ENCODE measurements at regions not wholly inside any gene's neighbourhood (a gene's known extent, or its start where the extent isn't known, plus 50 kb on each side); places are given as distances from the start of the nearest gene placed in this dataset.

- H3K27me3 Mint-ChIP-seq (ENCODE audit: low read depth) = peaks cover 51% of the 10 kb centered on the region
- H3K4me1 Mint-ChIP-seq = peaks cover 8% of the 10 kb centered on the region
- H3K27ac Mint-ChIP-seq = no peak overlapping the region
- no peaks in the 10 kb centered on the region for H3K9me3 Mint-ChIP-seq
- TF ChIP-seq CTCF (IDR thresholded peaks at IDR 0.05; ENCODE audit: unreplicated experiment in 3 of 3) = no peak
- H3K4me3 Mint-ChIP-seq = no peak overlapping the region
- no peaks in the 10 kb centered on the region for H3K36me3 Mint-ChIP-seq (ENCODE audit: low read depth)
Observed at GRCh38 chr20:62575976-62576722, 66.2 kb upstream of the SLCO4A1 start.

GRCh38 chr20:62576815-62577489 lies 65.4 kb upstream of the SLCO4A1 start:
- H3K9me3 Mint-ChIP-seq = no peaks in the 10 kb centered on the region
- no peak for TF ChIP-seq CTCF (IDR thresholded peaks at IDR 0.05; ENCODE audit: unreplicated experiment in 3 of 3)
- peaks cover 54% of the 10 kb centered on the region for H3K27me3 Mint-ChIP-seq (ENCODE audit: low read depth)
- H3K4me3 Mint-ChIP-seq = no peak overlapping the region
- H3K36me3 Mint-ChIP-seq (ENCODE audit: low read depth) = no peaks in the 10 kb centered on the region
- H3K4me1 Mint-ChIP-seq = peaks cover 6% of the 10 kb centered on the region
- H3K27ac Mint-ChIP-seq = no peak overlapping the region

GRCh38 chr20:62577490-62577836 lies 64.8 kb upstream of the SLCO4A1 start:
- H3K36me3 Mint-ChIP-seq (ENCODE audit: low read depth) = no peaks in the 10 kb centered on the region
- H3K4me3 Mint-ChIP-seq = no peak overlapping the region
- H3K27ac Mint-ChIP-seq = no peak overlapping the region
- H3K4me1 Mint-ChIP-seq = peaks cover 6% of the 10 kb centered on the region
- H3K27me3 Mint-ChIP-seq (ENCODE audit: low read depth) = peaks cover 58% of the 10 kb centered on the region
- no peaks in the 10 kb centered on the region for H3K9me3 Mint-ChIP-seq
- no peak for TF ChIP-seq CTCF (IDR thresholded peaks at IDR 0.05; ENCODE audit: unreplicated experiment in 3 of 3)

GRCh38 chr20:62578294-62578897 lies 63.9 kb upstream of the SLCO4A1 start:
- TF ChIP-seq CTCF (IDR thresholded peaks at IDR 0.05; ENCODE audit: unreplicated experiment in 3 of 3) = no peak

GRCh38 chr20:62580052-62580451 lies 62.3 kb upstream of the SLCO4A1 start:
- Mint-ChIP-seq H3K4me1 (peaks cover 10% of the 10 kb centered on the region), H3K27ac (no peak overlapping the region)

More at GRCh38 chr20:62578294-62578897, 63.9 kb upstream of the SLCO4A1 start:
- peaks cover 13% of the 10 kb centered on the region for H3K4me1 Mint-ChIP-seq
- H3K27ac Mint-ChIP-seq = no peak overlapping the region
- no peaks in the 10 kb centered on the region for H3K9me3 Mint-ChIP-seq
- H3K27me3 Mint-ChIP-seq (ENCODE audit: low read depth) = peaks cover 59% of the 10 kb centered on the region
- H3K4me3 Mint-ChIP-seq = no peak overlapping the region
- H3K36me3 Mint-ChIP-seq (ENCODE audit: low read depth) = no peaks in the 10 kb centered on the region

More at GRCh38 chr20:62580052-62580451, 62.3 kb upstream of the SLCO4A1 start:
- H3K4me3 Mint-ChIP-seq = no peak overlapping the region
- no peaks in the 10 kb centered on the region for H3K9me3 Mint-ChIP-seq
- peaks cover 56% of the 10 kb centered on the region for H3K27me3 Mint-ChIP-seq (ENCODE audit: low read depth)
- no peak for TF ChIP-seq CTCF (IDR thresholded peaks at IDR 0.05; ENCODE audit: unreplicated experiment in 3 of 3)
- no peaks in the 10 kb centered on the region for H3K36me3 Mint-ChIP-seq (ENCODE audit: low read depth)

Measured in nephron (organoid).